Keratinocyte (primary cell): ENCODE measurements at regions not wholly inside any gene's neighbourhood (a gene's known extent, or its start where the extent isn't known, plus 50 kb on each side); places are given as distances from the start of the nearest gene placed in this dataset.

Experiments
- EZH2 ChIP-seq: IDR thresholded peaks from one replicate; pipeline ENCODE4 v1.6.1; 2012; ENCODE audit warnings: inconsistent platforms, mild to moderate bottlenecking, low read length, moderate library complexity
- TF ChIP-seq, protein P1 (sequence below), 3 experiments: IDR thresholded peaks in 1 of 3; conservative IDR thresholded peaks in 1 of 3; optimal IDR thresholded peaks in 1 of 3; 2 replicates in 2 of 3; 3 replicates in 1 of 3; pipeline versions ENCODE3 to v1.5.1; 2011; ENCODE audit warnings: low read length in 3 of 3, mild to moderate bottlenecking in 3 of 3, moderate library complexity in 2 of 3, control low read depth in 1 of 3, inconsistent platforms in 1 of 3; ENCODE audit not compliant: insufficient read depth in 2 of 3; ENCODE audit errors: extremely low read depth in 1 of 3

DNA sequence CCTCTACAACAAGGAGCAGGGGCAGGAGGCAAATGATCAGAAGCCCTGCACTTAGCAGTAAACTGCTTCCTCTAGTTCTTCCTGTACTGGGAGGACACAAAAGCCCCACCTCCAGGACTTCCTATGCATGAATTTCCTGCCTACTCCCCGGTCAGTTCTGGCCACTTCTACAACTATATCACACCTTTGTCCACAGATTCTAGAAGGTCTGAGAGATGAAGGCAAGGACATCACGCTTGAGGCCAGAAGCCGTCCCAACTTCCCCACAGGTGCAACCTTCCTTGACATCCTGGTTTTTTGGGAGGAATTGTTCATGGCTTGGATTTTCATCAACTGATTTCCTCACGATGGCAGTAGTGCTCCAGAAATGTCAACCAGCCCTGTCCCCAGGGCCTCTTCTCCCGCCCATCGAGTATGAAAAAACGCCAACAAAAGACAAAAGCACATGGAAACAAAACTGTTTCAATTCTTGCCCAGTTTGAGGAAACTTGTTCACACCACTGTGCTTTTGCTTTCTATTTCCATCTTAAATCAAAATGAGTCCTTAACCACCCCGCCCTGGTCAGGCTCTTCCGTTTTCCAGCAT, 206.5 kb upstream of the STK26 start:
- TF ChIP-seq, protein P1, sequence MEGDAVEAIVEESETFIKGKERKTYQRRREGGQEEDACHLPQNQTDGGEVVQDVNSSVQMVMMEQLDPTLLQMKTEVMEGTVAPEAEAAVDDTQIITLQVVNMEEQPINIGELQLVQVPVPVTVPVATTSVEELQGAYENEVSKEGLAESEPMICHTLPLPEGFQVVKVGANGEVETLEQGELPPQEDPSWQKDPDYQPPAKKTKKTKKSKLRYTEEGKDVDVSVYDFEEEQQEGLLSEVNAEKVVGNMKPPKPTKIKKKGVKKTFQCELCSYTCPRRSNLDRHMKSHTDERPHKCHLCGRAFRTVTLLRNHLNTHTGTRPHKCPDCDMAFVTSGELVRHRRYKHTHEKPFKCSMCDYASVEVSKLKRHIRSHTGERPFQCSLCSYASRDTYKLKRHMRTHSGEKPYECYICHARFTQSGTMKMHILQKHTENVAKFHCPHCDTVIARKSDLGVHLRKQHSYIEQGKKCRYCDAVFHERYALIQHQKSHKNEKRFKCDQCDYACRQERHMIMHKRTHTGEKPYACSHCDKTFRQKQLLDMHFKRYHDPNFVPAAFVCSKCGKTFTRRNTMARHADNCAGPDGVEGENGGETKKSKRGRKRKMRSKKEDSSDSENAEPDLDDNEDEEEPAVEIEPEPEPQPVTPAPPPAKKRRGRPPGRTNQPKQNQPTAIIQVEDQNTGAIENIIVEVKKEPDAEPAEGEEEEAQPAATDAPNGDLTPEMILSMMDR (optimal IDR thresholded peaks at IDR 0.05 in 1 of 3, IDR thresholded peaks at IDR 0.05 in 1 of 3, conservative IDR thresholded peaks at IDR 0.05 in 1 of 3; ENCODE audit: extremely low read depth in 1 of 3, insufficient read depth in 2 of 3, low read length in 3 of 3), result peak in 2 of 3 experiments; percentile 36 to 53
- no peak for TF ChIP-seq EZH2
